Loucy (cell line): ENCODE measurements at regions not wholly inside any gene's neighbourhood (a gene's known extent, or its start where the extent isn't known, plus 50 kb on each side); places are given as distances from the start of the nearest gene placed in this dataset.

ENCODE experiments used
- H2AFZ ChIP-seq: fragments of 200-600 bp; sonication (generic); 2 replicates; pipeline ENCODE4 v1.6.0; 2016; ENCODE audit warnings: antibody characterized with exemption, mild to moderate bottlenecking, low read length, moderate library complexity
- H3F3A ChIP-seq: fragments of 200-600 bp; 2 replicates; pipeline ENCODE4 v1.6.0; 2016; ENCODE audit warnings: antibody characterized with exemption, low read depth, mild to moderate bottlenecking
- H3K27me3 ChIP-seq: fragments of 200-600 bp; sonication (generic); 2 replicates; pipeline ENCODE4 v1.6.1; 2014; ENCODE audit warnings: low read length, mild to moderate bottlenecking; ENCODE audit not compliant: insufficient read depth, poor library complexity, severe bottlenecking
- H3K36me3 ChIP-seq: fragments of 200-600 bp; sonication (generic); 2 replicates; pipeline ENCODE4 v1.6.1; 2016; ENCODE audit warnings: low read length; ENCODE audit not compliant: insufficient read depth
- H3K4me1 ChIP-seq: fragments of 200-600 bp; sonication (generic); 2 replicates; pipeline ENCODE4 v1.5.1; 2014; ENCODE audit warnings: low read length, mild to moderate bottlenecking; ENCODE audit not compliant: insufficient read depth, poor library complexity, severe bottlenecking
- H3K4me2 ChIP-seq: fragments of 200-600 bp; sonication (generic); 2 replicates; pipeline ENCODE4 v1.6.0; 2014; ENCODE audit warnings: antibody characterized with exemption, low read length, low read depth, mild to moderate bottlenecking; ENCODE audit not compliant: poor library complexity, severe bottlenecking
- H3K4me3 ChIP-seq: fragments of 200-600 bp; sonication (generic); 2 replicates; pipeline ENCODE4 v1.5.1; 2014; ENCODE audit warnings: low read length, mild to moderate bottlenecking, mixed read lengths; ENCODE audit not compliant: poor library complexity, severe bottlenecking
- H3K79me2 ChIP-seq: fragments of 200-600 bp; sonication (generic); 2 replicates; pipeline ENCODE4 v1.6.1; 2014; ENCODE audit warnings: low read length; ENCODE audit not compliant: insufficient read depth
- H3K9ac ChIP-seq: fragments of 200-600 bp; sonication (generic); 2 replicates; pipeline ENCODE4 v1.6.0; 2014; ENCODE audit warnings: mild to moderate bottlenecking, low read depth, low read length, moderate library complexity; ENCODE audit not compliant: poor library complexity, severe bottlenecking
- H3K9me2 ChIP-seq: fragments of 200-600 bp; sonication (generic); replicated peaks from 2 replicates; pipeline ENCODE4 v1.6.1; 2016; ENCODE audit warnings: low read depth, low read length, mixed read lengths
- H3K9me3 ChIP-seq: fragments of 200-600 bp; sonication (generic); 2 replicates; pipeline ENCODE4 v1.6.1; 2014; ENCODE audit warnings: mild to moderate bottlenecking, antibody characterized with exemption, low read length, low read depth; ENCODE audit not compliant: insufficient read depth
- H4K20me1 ChIP-seq: fragments of 200-600 bp; sonication (generic); 2 replicates; pipeline ENCODE4 v1.6.0; 2014; ENCODE audit warnings: antibody characterized with exemption, low read length, mild to moderate bottlenecking; ENCODE audit not compliant: insufficient read depth, poor library complexity, severe bottlenecking
- EZH2phosphoT487 ChIP-seq: fragments of 200-600 bp; IDR thresholded peaks from 2 replicates; pipeline ENCODE4 v1.6.1; 2018; ENCODE audit warnings: antibody characterized with exemption, mild to moderate bottlenecking, moderate library complexity, borderline replicate concordance
- TF ChIP-seq, protein P1 (sequence below): fragments of 200-600 bp; sonication (generic); conservative IDR thresholded peaks from 2 replicates; pipeline ENCODE4 v1.5.1; 2014; ENCODE audit warnings: mild to moderate bottlenecking, antibody characterized with exemption, low read length

GRCh38 chr3:90035643-90036042 lies 928.2 kb downstream of the EPHA3 start:
- Histone ChIP-seq H3K27me3 (no peaks in the 10 kb centered on the region), H3K4me3 (no peak overlapping the region), H3K79me2 (no peaks in the 10 kb centered on the region), H2AFZ (no peak overlapping the region), H3K4me2 (no peak overlapping the region), H3K4me1 (no peaks in the 10 kb centered on the region), H3K9me2 (no peaks in the 10 kb centered on the region), H3K9me3 (no peaks in the 10 kb centered on the region), H4K20me1 (no peaks in the 10 kb centered on the region), H3K9ac (no peak overlapping the region), H3F3A (no peaks in the 10 kb centered on the region), H3K36me3 (no peaks in the 10 kb centered on the region)
- no peak for TF ChIP-seq EZH2phosphoT487
- TF ChIP-seq, protein P1, sequence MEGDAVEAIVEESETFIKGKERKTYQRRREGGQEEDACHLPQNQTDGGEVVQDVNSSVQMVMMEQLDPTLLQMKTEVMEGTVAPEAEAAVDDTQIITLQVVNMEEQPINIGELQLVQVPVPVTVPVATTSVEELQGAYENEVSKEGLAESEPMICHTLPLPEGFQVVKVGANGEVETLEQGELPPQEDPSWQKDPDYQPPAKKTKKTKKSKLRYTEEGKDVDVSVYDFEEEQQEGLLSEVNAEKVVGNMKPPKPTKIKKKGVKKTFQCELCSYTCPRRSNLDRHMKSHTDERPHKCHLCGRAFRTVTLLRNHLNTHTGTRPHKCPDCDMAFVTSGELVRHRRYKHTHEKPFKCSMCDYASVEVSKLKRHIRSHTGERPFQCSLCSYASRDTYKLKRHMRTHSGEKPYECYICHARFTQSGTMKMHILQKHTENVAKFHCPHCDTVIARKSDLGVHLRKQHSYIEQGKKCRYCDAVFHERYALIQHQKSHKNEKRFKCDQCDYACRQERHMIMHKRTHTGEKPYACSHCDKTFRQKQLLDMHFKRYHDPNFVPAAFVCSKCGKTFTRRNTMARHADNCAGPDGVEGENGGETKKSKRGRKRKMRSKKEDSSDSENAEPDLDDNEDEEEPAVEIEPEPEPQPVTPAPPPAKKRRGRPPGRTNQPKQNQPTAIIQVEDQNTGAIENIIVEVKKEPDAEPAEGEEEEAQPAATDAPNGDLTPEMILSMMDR, result no peak

GRCh38 chr3:90036939-90037469 lies 929.6 kb downstream of the EPHA3 start:
- no peak overlapping the region for H3K4me2 ChIP-seq
- H3K27me3 ChIP-seq, result no peaks in the 10 kb centered on the region
- H3K9ac ChIP-seq, result no peak overlapping the region
- H3K36me3 ChIP-seq, result no peaks in the 10 kb centered on the region
- H3K4me3 ChIP-seq, result no peak overlapping the region
- no peaks in the 10 kb centered on the region for H3F3A ChIP-seq
- no peak for TF ChIP-seq EZH2phosphoT487
- TF ChIP-seq, protein P1, result no peak
- H2AFZ ChIP-seq, result no peak overlapping the region
- no peaks in the 10 kb centered on the region for H3K79me2 ChIP-seq
- no peaks in the 10 kb centered on the region for H3K9me3 ChIP-seq
- H3K9me2 ChIP-seq, result no peaks in the 10 kb centered on the region
- no peaks in the 10 kb centered on the region for H4K20me1 ChIP-seq
- no peaks in the 10 kb centered on the region for H3K4me1 ChIP-seq

DNA sequence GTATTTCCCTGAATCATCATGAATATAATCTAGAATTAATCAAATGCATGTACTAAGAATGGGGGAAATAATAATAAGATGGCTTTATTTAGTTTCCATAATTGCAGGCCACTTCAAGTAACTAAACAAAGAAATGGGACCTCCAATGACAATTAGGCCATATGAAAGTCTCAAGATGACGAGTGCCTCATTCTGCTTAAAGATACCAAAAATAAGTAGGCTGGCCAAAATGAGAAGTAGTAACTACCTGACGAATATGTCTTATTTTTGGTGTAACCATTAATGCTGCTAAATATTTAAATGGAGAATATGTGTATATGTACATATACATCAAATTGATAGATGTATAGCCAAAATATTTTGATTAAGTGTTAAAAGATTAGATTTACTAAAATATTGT lies 932.6 kb downstream of the EPHA3 start:
- no peaks in the 10 kb centered on the region for H3K4me1 ChIP-seq

More for the DNA sequence above, 932.6 kb downstream of the EPHA3 start:
- Histone ChIP-seq H3K4me2 (no peak overlapping the region), H3K9me2 (no peaks in the 10 kb centered on the region), H3K4me3 (no peak overlapping the region), H3K79me2 (no peaks in the 10 kb centered on the region), H3K36me3 (no peaks in the 10 kb centered on the region), H2AFZ (no peak overlapping the region), H4K20me1 (no peaks in the 10 kb centered on the region), H3K27me3 (no peaks in the 10 kb centered on the region), H3K9me3 (no peaks in the 10 kb centered on the region), H3K9ac (no peak overlapping the region), H3F3A (no peaks in the 10 kb centered on the region)
- TF ChIP-seq, protein P1, result no peak
- TF ChIP-seq EZH2phosphoT487, result no peak
